MV-4-11 (cell line): ENCODE measurements at regions not wholly inside any gene's neighbourhood (a gene's known extent, or its start where the extent isn't known, plus 50 kb on each side); places are given as distances from the start of the nearest gene placed in this dataset.

ENCODE experiments used
- DNase-seq: peaks from one replicate; lab custom pipeline; 2025; lab: John Stamatoyannopoulos, UW

GRCh38 chr2:12348216-12348615 lies 368.5 kb upstream of the TRIB2 start:
- no peak for DNase-seq

- no peak for DNase-seq
Observed at GRCh38 chr2:12350821-12351220, 365.9 kb upstream of the TRIB2 start.

GRCh38 chr2:12352889-12353288 lies 363.8 kb upstream of the TRIB2 start:
- DNase-seq, result no peak

- DNase-seq, result no peak
Observed at GRCh38 chr2:12361506-12361905, 355.2 kb upstream of the TRIB2 start.

- no peak for DNase-seq
Observed at GRCh38 chr2:12363138-12363537, 353.6 kb upstream of the TRIB2 start.

GRCh38 chr2:12363569-12363968 lies 353.2 kb upstream of the TRIB2 start:
- DNase-seq, result no peak

- no peak for DNase-seq
Observed at GRCh38 chr2:12369566-12369965, 347.2 kb upstream of the TRIB2 start.

GRCh38 chr2:12376025-12376424 lies 340.7 kb upstream of the TRIB2 start:
- no peak for DNase-seq

GRCh38 chr2:12379143-12379542 lies 337.6 kb upstream of the TRIB2 start:
- DNase-seq, result no peak

GRCh38 chr2:12381543-12382325 lies 335.0 kb upstream of the TRIB2 start:
- no peak for DNase-seq

GRCh38 chr2:12382366-12382765 lies 334.4 kb upstream of the TRIB2 start:
- no peak for DNase-seq

GRCh38 chr2:12389344-12390045 lies 327.2 kb upstream of the TRIB2 start:
- no peak for DNase-seq

GRCh38 chr2:12391116-12391515 lies 325.6 kb upstream of the TRIB2 start:
- no peak for DNase-seq

- no peak for DNase-seq
Observed at GRCh38 chr2:12396699-12397098, 320.0 kb upstream of the TRIB2 start.

GRCh38 chr2:12397854-12398253 lies 318.9 kb upstream of the TRIB2 start:
- DNase-seq, result peak; percentile 84

GRCh38 chr2:12399240-12399639 lies 317.5 kb upstream of the TRIB2 start:
- DNase-seq, result no peak

GRCh38 chr2:12400543-12400942 lies 316.2 kb upstream of the TRIB2 start:
- no peak for DNase-seq

- DNase-seq, result no peak
Observed at GRCh38 chr2:12402440-12403139, 314.1 kb upstream of the TRIB2 start.

- DNase-seq, result no peak
Observed at GRCh38 chr2:12404497-12404896, 312.2 kb upstream of the TRIB2 start.

GRCh38 chr2:12407160-12407559 lies 309.6 kb upstream of the TRIB2 start:
- DNase-seq, result no peak

- peak; percentile 47 for DNase-seq
Observed at GRCh38 chr2:12412898-12413305, 303.8 kb upstream of the TRIB2 start.

GRCh38 chr2:12415536-12415935 lies 301.2 kb upstream of the TRIB2 start:
- DNase-seq, result no peak

GRCh38 chr2:12416600-12416999 lies 300.1 kb upstream of the TRIB2 start:
- peak; percentile 6 for DNase-seq
